ENCODE measurements at regions not wholly inside any gene's neighbourhood (a gene's known extent, or its start where the extent isn't known, plus 50 kb on each side); places are given as distances from the start of the nearest gene placed in this dataset.

DNA sequence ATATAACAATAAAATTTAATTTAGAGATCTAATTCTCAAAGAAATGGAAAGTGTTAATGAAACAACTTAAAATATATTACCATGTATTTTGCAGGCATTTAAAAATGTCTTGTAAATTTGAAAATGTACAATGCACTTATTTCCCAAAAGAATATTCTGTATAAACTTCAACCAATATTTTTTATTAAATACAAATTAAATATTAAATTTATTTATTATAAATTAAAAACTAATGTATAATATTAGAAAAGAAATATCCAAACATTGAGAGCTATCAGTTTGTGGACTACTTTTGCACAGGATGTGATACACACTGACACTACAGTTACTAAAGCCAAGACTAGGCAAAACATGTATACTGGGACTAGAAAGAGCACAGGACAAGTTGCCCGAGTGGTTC lies 707.0 kb upstream of the NRSN1 start:
- Histone ChIP-seq H3K79me2 (ENCODE audit: control insufficient read depth, low read length) (no peaks in the 10 kb centered on the region), H3K4me1 (ENCODE audit: control insufficient read depth, low read length) (no peaks in the 10 kb centered on the region), H3K36me3 (ENCODE audit: control insufficient read depth, low read length) (no peaks in the 10 kb centered on the region), H3K9me3 (ENCODE audit: control insufficient read depth, insufficient read depth, low read length) (no peaks in the 10 kb centered on the region), H3K27me3 (ENCODE audit: control insufficient read depth, low read length) (no peaks in the 10 kb centered on the region), H3K4me2 (ENCODE audit: low read length) (no peak overlapping the region), H3K9me2 (replicated peaks; ENCODE audit: control insufficient read depth, low read length) (no peaks in the 10 kb centered on the region), H4K20me1 (ENCODE audit: control insufficient read depth, insufficient read depth, low read depth, low read length) (no peaks in the 10 kb centered on the region), H3F3A (ENCODE audit: control insufficient read depth, insufficient read depth) (no peaks in the 10 kb centered on the region), H3K4me3 (ENCODE audit: low read length) (no peak overlapping the region), H3K27ac (ENCODE audit: low read depth, low read length) (no peak overlapping the region)
- TF ChIP-seq, protein P1, sequence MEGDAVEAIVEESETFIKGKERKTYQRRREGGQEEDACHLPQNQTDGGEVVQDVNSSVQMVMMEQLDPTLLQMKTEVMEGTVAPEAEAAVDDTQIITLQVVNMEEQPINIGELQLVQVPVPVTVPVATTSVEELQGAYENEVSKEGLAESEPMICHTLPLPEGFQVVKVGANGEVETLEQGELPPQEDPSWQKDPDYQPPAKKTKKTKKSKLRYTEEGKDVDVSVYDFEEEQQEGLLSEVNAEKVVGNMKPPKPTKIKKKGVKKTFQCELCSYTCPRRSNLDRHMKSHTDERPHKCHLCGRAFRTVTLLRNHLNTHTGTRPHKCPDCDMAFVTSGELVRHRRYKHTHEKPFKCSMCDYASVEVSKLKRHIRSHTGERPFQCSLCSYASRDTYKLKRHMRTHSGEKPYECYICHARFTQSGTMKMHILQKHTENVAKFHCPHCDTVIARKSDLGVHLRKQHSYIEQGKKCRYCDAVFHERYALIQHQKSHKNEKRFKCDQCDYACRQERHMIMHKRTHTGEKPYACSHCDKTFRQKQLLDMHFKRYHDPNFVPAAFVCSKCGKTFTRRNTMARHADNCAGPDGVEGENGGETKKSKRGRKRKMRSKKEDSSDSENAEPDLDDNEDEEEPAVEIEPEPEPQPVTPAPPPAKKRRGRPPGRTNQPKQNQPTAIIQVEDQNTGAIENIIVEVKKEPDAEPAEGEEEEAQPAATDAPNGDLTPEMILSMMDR (IDR thresholded peaks at IDR 0.05; ENCODE audit: low read depth, low read length, poor library complexity, severe bottlenecking), result no peak
- TF ChIP-seq EZH2phosphoT487 (IDR thresholded peaks at IDR 0.05; ENCODE audit: borderline replicate concordance, low read length), result no peak

DNA sequence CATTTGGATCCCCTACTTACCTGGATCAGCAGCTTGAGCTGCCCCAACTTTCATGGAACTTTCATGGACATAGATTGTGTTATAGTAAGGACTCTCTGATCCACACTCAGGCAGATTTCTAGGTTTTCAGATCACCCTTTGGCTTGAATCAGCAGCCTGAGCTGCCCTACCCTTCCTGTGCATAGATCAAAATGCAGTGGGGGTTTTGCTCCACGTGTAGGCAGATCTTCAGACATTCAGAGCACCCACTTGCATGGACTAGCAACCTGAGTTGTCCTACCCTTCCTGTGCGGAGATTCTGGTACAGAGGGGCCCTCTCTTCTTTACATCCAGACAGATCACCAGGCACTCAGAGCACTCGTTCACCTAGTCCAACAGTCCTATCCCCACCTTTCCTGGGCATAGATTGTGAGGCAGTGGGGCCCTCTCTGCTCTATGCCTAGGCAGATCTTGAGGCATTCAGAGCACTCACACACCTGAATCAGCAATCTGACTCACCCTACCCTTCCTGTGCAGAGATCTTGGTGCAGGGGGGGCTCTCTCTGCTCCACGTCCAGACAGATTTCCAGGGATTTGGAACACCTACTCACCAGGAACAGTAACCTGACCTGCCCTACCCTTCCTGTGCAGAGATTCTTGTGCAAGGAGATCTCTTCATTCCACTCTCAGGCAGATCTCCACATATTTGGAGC lies 705.2 kb upstream of the NRSN1 start:
- H3K27me3 ChIP-seq (ENCODE audit: control insufficient read depth, low read length), result no peaks in the 10 kb centered on the region
- H3K9me3 ChIP-seq (ENCODE audit: control insufficient read depth, insufficient read depth, low read length), result no peaks in the 10 kb centered on the region
- no peaks in the 10 kb centered on the region for H3F3A ChIP-seq (ENCODE audit: control insufficient read depth, insufficient read depth)
- TF ChIP-seq EZH2phosphoT487 (IDR thresholded peaks at IDR 0.05; ENCODE audit: borderline replicate concordance, low read length), result no peak
- TF ChIP-seq, protein P1 (IDR thresholded peaks at IDR 0.05; ENCODE audit: low read depth, low read length, poor library complexity, severe bottlenecking), result no peak
- H3K9me2 ChIP-seq (replicated peaks; ENCODE audit: control insufficient read depth, low read length), result no peaks in the 10 kb centered on the region
- no peaks in the 10 kb centered on the region for H3K4me1 ChIP-seq (ENCODE audit: control insufficient read depth, low read length)
- H3K4me2 ChIP-seq (ENCODE audit: low read length), result no peak overlapping the region
- no peaks in the 10 kb centered on the region for H3K79me2 ChIP-seq (ENCODE audit: control insufficient read depth, low read length)
- no peak overlapping the region for H3K4me3 ChIP-seq (ENCODE audit: low read length)
- no peaks in the 10 kb centered on the region for H3K36me3 ChIP-seq (ENCODE audit: control insufficient read depth, low read length)
- H4K20me1 ChIP-seq (ENCODE audit: control insufficient read depth, insufficient read depth, low read depth, low read length), result no peaks in the 10 kb centered on the region
- no peak overlapping the region for H3K27ac ChIP-seq (ENCODE audit: low read depth, low read length)

DNA sequence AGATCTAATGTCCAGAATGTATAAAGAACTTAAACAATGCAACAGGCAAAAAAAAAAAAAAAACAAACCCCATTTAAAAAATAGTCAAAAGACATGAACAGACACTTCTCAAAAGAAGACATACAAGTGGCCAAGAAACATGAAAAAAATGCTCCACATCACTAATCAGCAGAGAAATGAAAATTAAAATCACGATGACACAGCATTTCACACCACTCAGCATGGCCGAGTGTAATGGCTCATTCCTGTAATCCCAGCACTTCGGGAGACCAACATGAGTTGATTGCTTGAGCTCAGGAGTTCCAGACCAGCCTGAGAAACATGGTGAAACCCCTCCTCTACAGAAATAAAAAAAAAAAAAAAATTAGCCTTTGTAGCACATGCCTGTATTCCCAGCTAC lies 701.4 kb upstream of the NRSN1 start:
- H4K20me1 ChIP-seq (ENCODE audit: control insufficient read depth, insufficient read depth, low read depth, low read length), result no peaks in the 10 kb centered on the region
- H3K27ac ChIP-seq (ENCODE audit: low read depth, low read length), result no peak overlapping the region
- no peaks in the 10 kb centered on the region for H3K4me1 ChIP-seq (ENCODE audit: control insufficient read depth, low read length)
- TF ChIP-seq, protein P1 (IDR thresholded peaks at IDR 0.05; ENCODE audit: low read depth, low read length, poor library complexity, severe bottlenecking), result no peak
- TF ChIP-seq EZH2phosphoT487 (IDR thresholded peaks at IDR 0.05; ENCODE audit: borderline replicate concordance, low read length), result no peak
- H3K36me3 ChIP-seq (ENCODE audit: control insufficient read depth, low read length), result no peaks in the 10 kb centered on the region
- H3K4me2 ChIP-seq (ENCODE audit: low read length), result no peak overlapping the region
- H3K4me3 ChIP-seq (ENCODE audit: low read length), result no peak overlapping the region
- H3K9me3 ChIP-seq (ENCODE audit: control insufficient read depth, insufficient read depth, low read length), result no peaks in the 10 kb centered on the region
- no peaks in the 10 kb centered on the region for H3K79me2 ChIP-seq (ENCODE audit: control insufficient read depth, low read length)
- H3F3A ChIP-seq (ENCODE audit: control insufficient read depth, insufficient read depth), result no peaks in the 10 kb centered on the region
- no peaks in the 10 kb centered on the region for H3K27me3 ChIP-seq (ENCODE audit: control insufficient read depth, low read length)
- H3K9me2 ChIP-seq (replicated peaks; ENCODE audit: control insufficient read depth, low read length), result no peaks in the 10 kb centered on the region

Measured in DOHH2 (cell line).